HG03175 (cell line): ENCODE measurements at regions not wholly inside any gene's neighbourhood (a gene's known extent, or its start where the extent isn't known, plus 50 kb on each side); places are given as distances from the start of the nearest gene placed in this dataset.
"Not testable (repeated sequence)": the region's sequence is repeated elsewhere in the genome, so short reads cannot be mapped to it uniquely, and the experiment has no call there.

Experiments used
- ATAC-seq: cut with Tn5 transposase; IDR thresholded peaks from one replicate; pipeline ENCODE4 v1.9.1; 2021; ENCODE audit warnings: mild to moderate bottlenecking, moderate library complexity; ENCODE audit not compliant: unreplicated experiment

DNA sequence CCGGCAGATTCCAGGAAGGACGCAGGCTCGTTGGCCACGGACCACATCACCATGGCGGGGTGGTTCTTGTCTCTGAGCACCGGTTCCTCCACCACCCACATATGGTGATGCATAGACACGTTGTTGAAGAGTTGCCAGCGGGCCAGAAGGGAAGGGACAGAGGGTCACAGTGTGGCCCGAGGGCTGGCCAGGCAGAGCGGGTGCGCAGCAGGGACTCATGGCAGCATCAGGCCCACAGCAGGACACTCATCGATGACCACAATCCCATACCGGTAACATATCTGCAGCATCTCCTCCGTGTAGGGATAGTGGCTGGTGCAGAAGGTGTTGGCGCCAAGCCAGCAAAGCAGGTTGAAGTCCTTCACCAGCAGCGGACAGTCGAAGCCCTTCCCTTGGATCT lies 469.2 kb upstream of the FAM174A start:
- ATAC-seq = not testable (repeated sequence)

DNA sequence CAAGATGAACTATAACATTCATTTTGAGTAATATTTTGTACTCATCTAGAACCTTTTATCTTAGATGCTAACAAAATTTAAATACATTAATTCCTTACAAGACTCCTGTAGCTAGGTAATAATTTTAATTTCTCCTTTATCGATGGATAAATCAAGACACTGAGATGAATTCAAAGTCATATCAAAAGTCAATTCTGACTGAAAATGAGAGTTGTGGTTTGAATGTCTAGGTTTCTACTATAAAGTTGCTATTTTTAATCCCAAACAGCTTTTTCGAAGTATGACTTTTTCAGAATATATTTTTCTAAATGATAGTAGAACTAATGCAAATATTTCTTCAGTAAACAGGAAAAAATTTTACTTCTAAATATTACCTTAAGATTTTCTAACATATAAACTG lies 491.7 kb upstream of the FAM174A start:
- ATAC-seq = peak; percentile 30

DNA sequence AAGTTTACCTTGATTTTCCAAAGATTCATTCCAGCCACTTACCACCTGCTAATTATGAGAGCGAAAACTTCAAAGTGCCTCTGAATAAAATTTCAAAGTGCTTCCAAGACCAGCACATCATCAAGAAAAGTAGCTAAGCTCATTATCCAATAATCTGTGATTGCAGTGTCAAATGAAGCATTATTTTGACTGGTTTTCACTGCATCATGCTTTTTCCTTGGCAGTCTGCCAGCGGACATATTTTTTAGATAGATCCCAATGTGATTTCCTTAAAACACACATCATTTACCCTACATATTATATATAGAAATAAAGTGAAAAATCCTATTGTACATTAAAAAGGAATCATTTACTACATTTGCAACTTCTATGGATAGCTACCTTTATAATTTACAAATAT lies 508.6 kb upstream of the FAM174A start:
- ATAC-seq = no peak

DNA sequence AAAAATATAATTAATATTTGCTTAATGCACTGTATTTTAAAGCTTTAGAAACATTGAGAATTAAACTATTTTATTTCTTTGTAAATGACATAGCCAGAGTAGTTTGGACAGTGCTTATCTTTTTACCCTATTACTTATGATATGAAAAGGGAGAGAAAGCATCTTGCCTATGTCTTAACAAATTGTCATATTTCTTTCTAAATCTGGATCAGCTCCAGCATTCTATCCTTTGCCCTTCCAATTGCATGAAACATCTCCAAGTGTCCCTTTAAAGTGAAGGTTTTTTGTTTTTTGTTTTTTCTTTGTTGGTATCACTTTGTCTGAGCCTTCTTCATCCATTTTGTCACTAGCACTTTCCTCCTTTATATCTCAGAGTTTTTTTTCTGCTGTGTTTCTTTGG lies 511.6 kb upstream of the FAM174A start:
- ATAC-seq = no peak

DNA sequence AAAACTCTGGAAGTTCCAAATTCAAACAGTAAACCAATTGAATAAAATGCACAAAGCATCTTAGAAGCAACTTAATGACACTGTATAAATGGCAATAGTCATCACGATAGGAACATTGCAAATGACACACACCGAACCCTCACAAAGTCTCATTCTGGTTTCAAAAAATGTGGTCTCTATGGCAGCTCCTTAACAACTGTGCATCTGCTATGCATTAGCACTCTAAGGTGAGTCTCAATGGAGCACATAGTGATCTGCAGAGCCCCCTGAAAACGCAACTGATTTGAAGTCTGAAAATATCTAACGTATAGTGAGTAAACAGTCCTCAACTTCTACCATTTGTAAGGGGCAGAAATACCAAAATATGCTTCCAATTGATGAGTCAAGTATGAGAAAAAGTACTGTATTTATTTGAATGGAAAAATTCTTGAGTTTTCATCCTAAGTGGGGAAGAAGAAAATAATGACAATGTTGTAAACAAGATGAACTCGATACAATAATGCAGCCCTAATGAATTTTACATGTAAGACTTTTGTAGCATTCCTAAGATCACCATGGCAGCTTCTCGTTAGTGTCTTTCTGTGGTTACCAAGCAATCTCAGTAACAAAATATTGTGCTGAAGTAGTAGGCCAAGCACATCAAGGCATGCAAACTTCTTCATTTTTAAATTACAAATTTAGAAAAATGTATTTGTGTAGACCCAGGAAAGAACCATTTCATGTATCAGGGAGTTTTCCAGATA lies 517.5 kb upstream of the FAM174A start:
- no peak for ATAC-seq

DNA sequence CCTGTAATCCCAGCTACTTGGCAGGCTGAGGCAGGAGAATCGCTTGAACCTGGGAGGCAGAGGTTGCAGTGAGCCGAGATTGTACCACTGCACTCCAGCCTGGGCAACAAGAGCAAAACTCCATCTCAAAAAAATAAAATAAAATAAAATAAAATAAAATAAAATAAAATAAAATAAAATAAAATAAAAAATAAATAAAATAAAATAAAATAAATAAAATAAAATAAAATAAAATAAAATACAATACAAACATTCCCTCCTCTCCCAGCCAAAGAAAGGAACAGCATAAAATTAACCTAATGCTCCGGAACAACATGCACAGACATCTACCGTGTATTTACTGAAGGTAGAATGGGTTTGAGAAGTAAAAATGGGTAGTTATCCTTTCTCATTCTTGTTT lies 521.9 kb upstream of the FAM174A start:
- not testable (repeated sequence) for ATAC-seq

DNA sequence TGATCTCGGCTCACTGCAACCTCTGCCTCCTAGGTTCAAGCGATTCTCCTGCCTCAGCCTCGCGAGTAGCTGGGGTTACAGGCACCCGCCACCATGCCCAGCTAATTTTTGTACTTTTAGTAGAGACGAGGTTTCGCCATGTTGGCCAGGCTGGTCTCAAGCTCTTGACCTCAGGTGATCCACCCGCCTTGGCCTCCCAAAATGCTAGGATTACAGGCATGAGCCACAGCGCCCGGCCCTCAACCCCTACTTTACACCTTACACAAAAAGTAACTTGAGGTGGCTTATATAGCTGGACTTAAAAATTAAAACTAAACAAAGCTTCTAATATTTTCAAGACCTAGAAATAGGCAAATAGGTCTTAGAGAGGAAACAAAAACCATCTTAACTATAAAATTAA lies 524.0 kb upstream of the FAM174A start:
- not testable (repeated sequence) for ATAC-seq

DNA sequence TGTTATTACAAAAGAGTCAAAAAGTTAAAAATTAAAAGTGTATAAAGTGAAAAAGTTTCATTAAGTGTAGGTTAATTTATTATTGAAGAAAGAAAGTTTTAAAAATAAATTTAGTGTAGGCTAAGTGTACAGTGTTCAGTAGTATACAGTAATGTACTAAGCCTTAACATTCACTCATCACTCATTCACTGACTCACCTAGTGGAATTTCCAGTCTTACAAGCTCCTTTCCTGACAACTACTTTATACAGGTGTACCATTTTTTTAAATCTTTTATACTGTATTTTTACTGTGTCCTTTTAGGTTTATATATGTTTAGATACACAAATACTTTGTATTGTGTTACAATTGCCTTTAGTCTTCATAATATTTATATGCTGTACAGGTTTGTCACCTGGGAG lies 530.2 kb upstream of the FAM174A start:
- ATAC-seq = no peak

DNA sequence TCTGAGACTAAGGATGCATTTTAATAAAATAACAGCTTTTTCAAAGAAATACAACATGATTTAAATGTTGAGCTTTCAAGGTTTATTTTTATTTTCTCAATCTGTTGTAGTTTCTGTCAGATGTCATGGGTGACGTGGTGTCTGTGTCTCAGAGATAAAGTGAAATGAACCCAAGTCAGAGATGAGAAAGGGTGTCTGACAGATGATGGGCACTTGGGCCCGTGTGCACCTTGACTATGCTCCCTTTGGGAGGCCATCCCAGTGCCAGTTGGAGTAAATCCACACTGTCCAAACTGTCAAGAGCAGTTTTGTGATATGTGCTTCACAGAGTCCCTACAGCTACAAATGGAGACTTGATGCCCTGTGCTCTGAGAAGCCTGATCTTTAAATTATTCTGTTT lies 536.9 kb upstream of the FAM174A start:
- no peak for ATAC-seq

DNA sequence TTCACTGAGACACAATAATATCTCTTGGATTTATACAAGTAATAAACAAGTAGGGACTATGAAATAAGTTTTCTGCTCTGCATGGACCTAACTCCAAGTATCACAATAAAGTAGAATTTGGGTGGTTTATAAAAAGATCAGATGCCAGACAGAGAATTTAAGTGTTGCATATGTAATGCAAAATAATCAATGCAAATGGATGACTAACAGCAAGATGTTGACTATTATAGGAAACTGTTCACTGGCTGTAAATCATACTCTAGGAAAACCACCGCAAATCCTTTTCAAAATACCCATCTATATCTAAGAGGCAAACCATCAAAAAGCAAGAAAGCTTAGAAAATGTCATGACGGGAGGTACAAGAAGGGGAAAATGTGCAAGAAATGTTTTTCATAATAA lies 539.8 kb upstream of the FAM174A start:
- ATAC-seq = no peak

DNA sequence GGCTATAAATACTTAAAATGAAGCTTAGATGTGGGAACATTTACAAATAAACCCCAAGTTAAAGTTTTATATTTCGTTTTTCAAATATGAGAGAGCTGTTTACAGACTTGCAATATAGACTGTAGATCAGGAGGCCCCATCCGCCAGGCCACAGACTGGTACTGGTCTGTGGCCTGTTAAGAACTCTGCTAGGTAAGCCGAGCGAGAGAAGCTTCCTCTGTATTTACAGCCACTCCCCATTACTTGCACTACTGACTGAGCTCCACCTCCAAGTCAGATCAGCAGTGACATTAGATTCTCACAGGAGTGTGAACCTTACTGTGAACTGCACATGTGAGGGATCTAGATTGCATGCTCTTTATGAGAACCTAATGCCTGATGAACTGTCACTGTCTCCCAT lies 561.4 kb upstream of the FAM174A start:
- no peak for ATAC-seq

DNA sequence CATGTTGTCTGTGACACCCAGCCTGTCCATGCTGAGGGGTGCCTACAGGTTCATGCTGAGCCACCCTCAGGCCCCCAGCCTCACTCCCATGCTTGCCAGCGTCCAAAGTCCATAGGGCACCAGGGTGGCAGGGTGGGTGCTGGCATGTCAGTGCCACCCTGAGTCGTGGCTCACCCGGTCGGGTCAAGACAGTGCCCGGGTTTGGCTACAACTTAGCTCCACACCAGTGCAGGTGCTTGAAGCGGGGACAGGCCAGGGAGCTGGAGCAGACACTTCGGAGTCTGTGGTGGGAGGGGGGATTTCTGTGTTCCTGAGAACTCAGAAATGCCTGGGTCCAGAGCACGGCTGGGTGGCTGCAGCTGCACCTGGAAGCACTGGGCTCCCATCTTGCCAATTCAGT lies 579.2 kb upstream of the FAM174A start:
- ATAC-seq = no peak

DNA sequence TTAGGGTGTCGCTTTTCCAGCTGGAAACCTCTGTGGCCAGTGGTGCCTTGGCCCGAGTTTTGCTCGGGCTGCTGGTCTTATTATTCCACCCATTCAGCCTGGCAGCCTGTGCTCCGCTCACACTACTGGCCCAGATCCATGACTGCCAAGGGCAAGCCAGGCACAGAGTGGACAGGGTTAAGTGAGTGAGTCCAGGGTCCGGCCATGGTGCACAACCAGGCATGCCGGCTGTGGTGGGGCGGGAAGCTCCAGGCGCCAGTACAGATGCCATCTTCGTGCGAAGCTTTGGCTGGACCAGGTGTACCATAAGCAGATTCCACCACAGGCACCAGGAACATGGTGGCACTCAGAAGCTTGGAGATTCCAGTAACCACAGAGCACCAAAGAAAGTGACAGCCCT lies 580.2 kb upstream of the FAM174A start:
- ATAC-seq = no peak

DNA sequence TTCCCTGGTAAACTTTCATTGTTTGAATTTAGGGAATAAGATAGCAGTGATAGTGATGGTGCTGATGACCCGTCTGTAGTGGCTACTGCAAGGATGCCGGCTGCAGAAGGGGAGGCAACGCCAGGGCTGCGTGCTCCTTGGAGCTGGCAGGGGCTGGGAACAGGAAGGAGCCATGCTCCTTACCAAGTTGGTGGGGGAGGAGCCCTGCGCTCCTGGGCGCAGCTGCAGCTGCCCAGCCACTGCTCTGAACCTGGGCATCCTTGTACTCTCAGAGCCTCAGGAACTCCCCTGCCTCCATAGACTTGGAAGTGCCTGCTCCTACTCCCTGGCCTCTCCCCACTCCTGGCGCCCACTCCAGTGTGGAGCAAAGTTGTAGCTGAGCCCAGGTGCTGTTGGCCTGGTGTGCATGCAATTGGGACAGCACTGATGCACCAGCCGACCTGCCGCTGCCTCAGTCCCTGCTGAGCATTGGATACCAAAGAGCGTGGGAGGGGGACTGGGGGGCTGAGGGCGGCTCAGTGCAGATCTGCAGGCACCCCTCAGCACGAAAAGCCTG lies 585.1 kb upstream of the FAM174A start:
- ATAC-seq = no peak

DNA sequence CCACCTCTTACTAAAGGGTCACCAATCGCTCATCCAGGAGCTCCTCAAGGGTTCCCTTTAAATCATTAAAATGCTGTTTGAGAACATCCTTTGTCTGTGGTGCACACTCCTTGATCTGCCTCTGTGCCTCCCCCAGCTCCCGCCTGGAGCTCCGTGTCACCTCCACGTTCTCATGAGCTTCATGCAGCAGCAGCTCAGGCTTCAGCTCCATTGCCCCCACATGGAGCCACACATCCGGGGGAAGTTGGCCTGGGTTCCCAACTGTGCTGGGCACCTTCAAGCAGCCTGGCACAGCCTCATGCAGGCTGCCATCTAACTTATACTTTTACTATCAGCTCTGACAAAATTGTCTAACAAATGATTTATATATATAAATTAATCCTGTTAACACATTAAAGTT lies 585.8 kb upstream of the FAM174A start:
- ATAC-seq = no peak

DNA sequence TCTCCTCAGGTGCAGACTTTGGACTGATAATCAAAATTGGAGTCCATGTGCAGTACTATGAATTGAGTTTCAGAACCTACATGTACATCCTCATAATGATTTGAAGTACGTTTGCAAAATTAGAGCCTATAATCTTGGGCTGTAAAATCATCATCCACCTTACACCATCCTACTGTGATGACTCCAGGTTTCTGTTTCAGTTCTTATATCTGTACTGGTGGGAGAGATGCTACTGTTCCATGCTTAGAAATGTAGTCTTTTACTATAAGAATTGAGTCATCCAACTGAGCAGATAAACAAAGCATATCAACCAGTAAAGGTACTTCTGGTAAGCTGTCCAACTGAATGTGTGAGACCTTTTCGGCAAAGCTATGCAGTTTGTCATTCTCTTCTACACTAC lies 586.3 kb upstream of the FAM174A start:
- peak; percentile 45 for ATAC-seq

DNA sequence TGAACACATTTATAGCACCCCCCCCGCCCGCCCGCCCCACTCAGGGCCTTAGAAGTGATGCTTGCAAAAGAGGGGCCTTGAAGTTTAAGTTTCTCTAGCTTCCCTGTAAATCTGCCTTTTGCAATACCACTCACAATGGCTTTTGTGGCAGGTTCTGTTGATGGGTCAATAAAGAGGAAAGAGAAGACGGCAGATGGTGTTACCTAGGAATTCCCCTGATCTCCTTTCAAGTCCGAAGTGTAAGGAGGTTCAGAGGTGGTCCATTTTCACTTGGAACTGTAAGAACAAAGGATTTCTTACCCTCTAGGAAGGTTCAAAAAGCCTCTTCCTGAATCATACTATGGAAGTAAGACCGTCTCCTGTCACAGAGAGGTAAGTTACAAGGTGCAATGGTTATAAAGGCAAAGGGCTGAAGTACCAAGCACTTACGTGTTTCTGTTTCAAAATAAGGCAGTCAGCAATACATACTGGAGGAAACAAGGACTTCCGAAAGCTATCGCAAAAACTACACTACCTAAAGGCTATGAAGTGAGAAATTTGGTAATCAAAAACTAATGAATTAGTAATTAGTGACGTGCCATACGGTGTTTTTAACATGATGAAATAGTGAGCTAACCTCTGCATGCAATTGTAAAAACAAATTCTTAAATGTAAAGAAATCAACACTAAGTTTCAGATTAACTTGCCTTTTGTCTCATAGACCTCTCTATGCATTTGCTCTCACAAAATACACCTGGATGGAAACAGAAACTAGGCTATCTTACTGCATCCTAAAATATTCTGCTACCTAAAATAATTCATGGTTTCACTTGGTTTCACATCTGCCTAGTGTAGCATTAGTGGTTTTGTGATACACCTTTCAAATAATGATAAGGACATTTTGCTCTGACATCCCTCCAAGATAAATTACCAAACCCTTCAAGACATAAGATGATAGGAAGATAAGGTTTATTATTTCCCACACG lies 589.4 kb upstream of the FAM174A start:
- peak; percentile 58 for ATAC-seq

DNA sequence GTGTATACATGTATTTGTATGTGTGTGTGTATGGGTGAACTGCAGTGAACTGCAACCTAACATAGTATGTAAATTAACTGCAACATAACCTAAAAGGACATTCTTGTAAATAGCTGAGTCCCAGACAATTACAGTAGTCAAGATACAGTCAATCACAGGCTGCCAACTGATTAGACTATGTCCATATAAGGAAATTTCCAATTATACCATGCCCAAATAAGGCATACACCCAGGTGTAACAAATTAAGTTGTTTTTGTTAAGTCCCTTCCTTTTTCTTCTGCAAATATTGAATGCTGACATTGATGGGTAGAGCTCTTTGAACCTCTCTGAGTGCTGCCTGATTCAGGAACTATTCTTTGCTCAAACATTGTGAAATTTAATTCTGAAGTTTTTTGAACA lies 594.6 kb upstream of the FAM174A start:
- ATAC-seq = no peak

DNA sequence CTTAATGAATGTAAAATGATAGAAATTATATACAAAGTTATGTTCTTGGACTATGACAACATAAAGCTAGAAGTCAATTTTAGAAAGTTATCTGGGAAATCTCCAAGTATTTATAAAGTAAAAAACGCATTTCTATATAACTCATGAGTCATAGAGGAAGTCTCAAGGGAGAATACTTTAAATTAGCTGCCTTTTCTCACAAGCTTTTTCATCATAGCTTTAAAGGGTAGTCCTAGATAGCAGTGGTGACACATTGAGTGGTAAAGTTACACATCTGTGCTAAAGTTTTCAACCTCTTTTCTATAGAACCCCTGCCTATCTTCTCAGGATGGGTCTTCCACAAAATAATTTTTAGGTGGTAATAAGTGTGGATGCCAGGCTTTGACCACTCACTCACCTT lies 598.3 kb upstream of the FAM174A start:
- ATAC-seq = no peak

DNA sequence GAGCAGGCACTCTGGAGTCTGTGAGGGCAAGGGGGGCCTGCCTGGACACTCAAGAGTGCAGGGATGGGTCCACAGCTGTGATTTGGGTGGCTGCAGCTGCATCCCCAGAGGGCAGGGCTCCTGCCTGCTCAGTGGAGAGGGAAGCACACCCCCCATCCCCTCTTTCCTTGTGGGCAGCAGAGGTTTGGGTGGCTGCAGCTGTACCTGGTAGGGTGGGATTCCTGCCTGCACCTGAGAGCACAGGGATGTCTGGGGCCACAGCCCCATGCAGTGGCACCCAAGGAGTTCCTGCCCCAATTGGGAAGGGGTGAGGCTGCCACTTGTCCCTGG lies 605.4 kb upstream of the FAM174A start:
- no peak for ATAC-seq

DNA sequence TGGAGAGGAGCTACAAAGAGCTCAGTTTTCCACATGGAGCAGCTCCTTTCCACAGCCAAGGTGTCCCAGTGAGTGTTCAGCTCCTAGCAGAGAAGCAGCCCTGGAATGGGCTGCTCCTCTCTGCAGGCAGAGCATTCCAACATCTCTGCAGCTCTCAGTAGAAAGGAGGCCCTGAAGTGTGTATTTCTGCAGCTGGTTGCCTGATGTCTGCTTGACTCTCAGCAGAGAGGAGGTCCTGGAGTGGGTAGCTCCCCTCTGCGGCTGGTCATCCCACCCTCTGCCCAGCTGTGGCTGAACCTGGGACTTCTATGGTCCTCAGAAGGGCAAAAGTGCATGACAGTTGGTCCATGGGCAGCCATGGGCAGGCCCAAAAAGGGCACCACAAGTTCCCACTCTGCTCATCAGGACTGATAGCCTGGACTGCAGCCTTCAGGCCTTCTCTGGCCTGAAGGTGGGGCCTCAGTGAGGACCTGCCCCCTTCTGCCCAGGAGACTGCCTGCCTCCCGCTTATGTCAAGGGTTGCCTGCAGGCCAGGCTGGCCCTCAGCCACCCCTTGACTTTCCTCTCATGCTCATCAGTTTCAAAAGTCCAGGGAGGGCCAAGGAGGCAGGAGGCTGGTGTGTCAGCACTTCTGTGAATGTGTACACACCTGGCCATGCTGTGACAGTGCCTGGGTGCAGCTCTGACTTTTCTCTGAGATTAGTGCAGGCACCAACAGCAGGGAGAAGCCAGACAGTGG lies 605.9 kb upstream of the FAM174A start:
- no peak for ATAC-seq
